HepG2 (cell line): ENCODE measurements at regions not wholly inside any gene's neighbourhood (a gene's known extent, or its start where the extent isn't known, plus 50 kb on each side); places are given as distances from the start of the nearest gene placed in this dataset.

ENCODE experiments used
- ATAC-seq: fragments of 200-7000 bp; cut with Tn5 transposase; 3 replicates; pipeline ENCODE4 v1.9.1; 2020; ENCODE audit warnings: mild to moderate bottlenecking, moderate library complexity
- BruUV-seq: library from RNA; stranded (reverse); fragments of 400-500 nt; replicated peaks from 2 replicates; lab custom pipeline; 2021; lab: Mats Ljungman, UMichigan
- CTCF ChIA-PET: fragments of 300-600 bp; formaldehyde crosslinking; extraction: SDS; loops from one replicate; lab custom pipeline; 2021; ENCODE audit warnings: low total read pairs, inconsistent platforms, low intra/inter-chr PET ratio; lab: Yijun Ruan, JAX
- POLR2A ChIA-PET: fragments of 350-600 bp; sonication (Branson Sonifier 250); formaldehyde crosslinking; loops from one replicate; lab custom pipeline; 2020; ENCODE audit warnings: antibody characterized with exemption, inconsistent platforms; lab: Yijun Ruan, JAX
- DNase-seq: peaks from one replicate; pipeline ENCODE4 v3.0.0-alpha.2; 2015; ENCODE audit warnings: low spot score
- FAIRE-seq: peaks from 3 replicates; lab custom pipeline; 2011; peaks lifted over from hg19 to GRCh38; lab: Jason Lieb, UNC
- H2AFZ ChIP-seq: one replicate; pipeline ENCODE4 v1.6.1; 2011; ENCODE audit warnings: low read length, inconsistent platforms
- H3K27ac ChIP-seq: fragments of 300-600 bp; 3 replicates; pipeline ENCODE4 v1.8.0; 2011; ENCODE audit warnings: mixed run types, mild to moderate bottlenecking, mixed read lengths, low read length, inconsistent platforms; ENCODE audit not compliant: insufficient read depth; ENCODE audit errors: extremely low read length
- H3K27me3 ChIP-seq, 2 experiments: fragments of 200-600 bp in 1 of 2; 2 replicates in 1 of 2; 3 replicates in 1 of 2; pipeline versions ENCODE4 v1.6.0 to v1.8.0; 2011; ENCODE audit warnings: low read length in 2 of 2, mild to moderate bottlenecking in 2 of 2, moderate library complexity in 2 of 2, inconsistent platforms in 1 of 2; ENCODE audit not compliant: insufficient read depth in 2 of 2, control insufficient read depth in 1 of 2
- H3K36me3 ChIP-seq, 2 experiments: fragments of 200-600 bp in 1 of 2; replicated peaks in 1 of 2; 2 replicates in 1 of 2; 3 replicates in 1 of 2; pipeline versions ENCODE4 v1.5.1 to v1.8.0; 2011; ENCODE audit warnings: low read length in 2 of 2, inconsistent platforms in 1 of 2; ENCODE audit not compliant: insufficient read depth in 2 of 2, control insufficient read depth in 1 of 2
- H3K4me1 ChIP-seq: 2 replicates; pipeline ENCODE4 v1.5.1; 2012; ENCODE audit warnings: low read length, inconsistent platforms; ENCODE audit not compliant: insufficient read depth
- H3K4me2 ChIP-seq: 2 replicates; pipeline ENCODE4 v1.6.0; 2011; ENCODE audit warnings: low read depth, low read length, inconsistent platforms
- H3K4me3 ChIP-seq, 3 experiments: fragments of 200-600 bp in 1 of 3; sonication (generic), shearing (Covaris generic) in 1 of 3; replicated peaks in 1 of 3; 2 replicates each; pipeline ENCODE4 v1.5.1; 2011 to 2016; ENCODE audit warnings: low read length in 3 of 3, inconsistent platforms in 2 of 3, low read depth in 2 of 3, mild to moderate bottlenecking in 2 of 3, control low read depth in 1 of 3, mixed read lengths in 1 of 3; ENCODE audit not compliant: insufficient read depth in 1 of 3
- H3K79me2 ChIP-seq: one replicate; pipeline ENCODE4 v1.6.1; 2011; ENCODE audit warnings: low read length, inconsistent platforms; ENCODE audit not compliant: insufficient read depth
- H3K9ac ChIP-seq: 2 replicates; pipeline ENCODE4 v1.6.0; 2011; ENCODE audit warnings: mild to moderate bottlenecking, low read depth, low read length, inconsistent platforms; ENCODE audit not compliant: insufficient read depth
- H3K9me3 ChIP-seq: 2 replicates; pipeline ENCODE4 v1.5.1; 2012; ENCODE audit warnings: mild to moderate bottlenecking, low read length
- H4K20me1 ChIP-seq: 2 replicates; pipeline ENCODE4 v1.6.0; 2011; ENCODE audit warnings: inconsistent platforms, mild to moderate bottlenecking, low read length, moderate library complexity; ENCODE audit not compliant: insufficient read depth
- EEA1 ChIP-seq: sonication (generic); formaldehyde crosslinking; IDR thresholded peaks from 2 replicates; pipeline ENCODE4 v1.5.1; 2020; ENCODE audit warnings: mild to moderate bottlenecking, missing genetic modification reagents, borderline replicate concordance
- ELF1 ChIP-seq: sonication (generic); formaldehyde crosslinking; IDR thresholded peaks from 2 replicates; pipeline ENCODE4 v1.4.0; 2020; ENCODE audit warnings: missing genetic modification reagents
- FOXP1 ChIP-seq, 2 experiments: fragments of 450-650 bp in 1 of 2; IDR thresholded peaks; 2 replicates each; pipeline ENCODE4 v1.6.1; 2017 to 2018; ENCODE audit warnings: antibody characterized with exemption in 1 of 2
- IKZF1 ChIP-seq: fragments of 450-650 bp; IDR thresholded peaks from 2 replicates; pipeline ENCODE4 v1.7.1; 2016
- RFX1 ChIP-seq: fragments of 450-650 bp; IDR thresholded peaks from 2 replicates; pipeline ENCODE4 v1.6.1; 2017
- SOX5 ChIP-seq: IDR thresholded peaks from 2 replicates; pipeline ENCODE4 v1.6.1; 2016; ENCODE audit warnings: borderline replicate concordance
- SP2 ChIP-seq: sonication (generic); formaldehyde crosslinking; IDR thresholded peaks from 2 replicates; pipeline ENCODE4 v1.5.1; 2020; ENCODE audit warnings: mild to moderate bottlenecking, missing genetic modification reagents
- TFAP4 ChIP-seq: sonication (generic); IDR thresholded peaks from 2 replicates; pipeline ENCODE4 v1.6.1; 2016; ENCODE audit warnings: low read depth, borderline replicate concordance
- ZFP41 ChIP-seq: sonication (generic); formaldehyde crosslinking; IDR thresholded peaks from 2 replicates; pipeline ENCODE4 v1.4.0; 2020; ENCODE audit warnings: mild to moderate bottlenecking, missing genetic modification reagents, borderline replicate concordance
- ZMYM2 ChIP-seq: sonication (generic); formaldehyde crosslinking; IDR thresholded peaks from 2 replicates; pipeline ENCODE4 v1.8.0; 2022; ENCODE audit warnings: mild to moderate bottlenecking, missing genetic modification reagents
- ZMYM3 ChIP-seq: sonication (generic); formaldehyde crosslinking; IDR thresholded peaks from 2 replicates; pipeline ENCODE4 v1.5.1; 2020; ENCODE audit warnings: mild to moderate bottlenecking, missing genetic modification reagents
- ZNF557 ChIP-seq: sonication (generic); formaldehyde crosslinking; IDR thresholded peaks from 2 replicates; pipeline ENCODE4 v1.4.0; 2020; ENCODE audit warnings: missing genetic modification reagents
- ZNF563 ChIP-seq: sonication (generic); formaldehyde crosslinking; IDR thresholded peaks from 2 replicates; pipeline ENCODE4 v1.8.0; 2022; ENCODE audit warnings: mild to moderate bottlenecking, moderate library complexity, missing genetic modification reagents
- ZNF7 ChIP-seq: IDR thresholded peaks from 2 replicates; pipeline ENCODE4 v1.6.1; 2016; ENCODE audit warnings: missing biosample characterization, missing genetic modification reagents
- ZNF704 ChIP-seq: sonication (generic); formaldehyde crosslinking; IDR thresholded peaks from 2 replicates; pipeline ENCODE4 v1.8.1; 2023; ENCODE audit warnings: mild to moderate bottlenecking, inconsistent platforms, moderate library complexity, missing genetic modification reagents, borderline replicate concordance
- WGBS: methylation state at CpG from one replicate; pipeline ENCODE4 v1.1.6; 2017; ENCODE audit warnings: low lambda C conversion rate; 5-methylcytosine and 5-hydroxymethylcytosine counted together
- in situ Hi-C: cut with HindIII; loops from 2 replicates; pipeline ENCODE4 v1.10.0; 2017; ENCODE audit warnings: low pct_unique_long_range_greater_than_20kb; ENCODE audit not compliant: extremely low pct_ligation_motif_present
- intact Hi-C: fragments of 100-400 bp; cut with micrococcal nuclease; formaldehyde crosslinking; loops from one replicate; pipeline ENCODE4 v1.10.0; 2022; ENCODE audit not compliant: unreplicated experiment
- TF ChIP-seq, protein P1 (sequence below): sonication (generic); formaldehyde crosslinking; IDR thresholded peaks from 2 replicates; pipeline ENCODE4 v1.4.0; 2020; ENCODE audit warnings: missing genetic modification reagents
- TF ChIP-seq, protein P2 (sequence below): sonication (generic); formaldehyde crosslinking; IDR thresholded peaks from 2 replicates; pipeline ENCODE4 v1.8.0; 2022; ENCODE audit warnings: missing genetic modification reagents, mild to moderate bottlenecking, inconsistent platforms, borderline replicate concordance
- TF ChIP-seq, protein P3 (sequence below): sonication (generic); formaldehyde crosslinking; conservative IDR thresholded peaks from 2 replicates; pipeline ENCODE4 v1.4.0; 2020; ENCODE audit warnings: missing genetic modification reagents

DNA sequence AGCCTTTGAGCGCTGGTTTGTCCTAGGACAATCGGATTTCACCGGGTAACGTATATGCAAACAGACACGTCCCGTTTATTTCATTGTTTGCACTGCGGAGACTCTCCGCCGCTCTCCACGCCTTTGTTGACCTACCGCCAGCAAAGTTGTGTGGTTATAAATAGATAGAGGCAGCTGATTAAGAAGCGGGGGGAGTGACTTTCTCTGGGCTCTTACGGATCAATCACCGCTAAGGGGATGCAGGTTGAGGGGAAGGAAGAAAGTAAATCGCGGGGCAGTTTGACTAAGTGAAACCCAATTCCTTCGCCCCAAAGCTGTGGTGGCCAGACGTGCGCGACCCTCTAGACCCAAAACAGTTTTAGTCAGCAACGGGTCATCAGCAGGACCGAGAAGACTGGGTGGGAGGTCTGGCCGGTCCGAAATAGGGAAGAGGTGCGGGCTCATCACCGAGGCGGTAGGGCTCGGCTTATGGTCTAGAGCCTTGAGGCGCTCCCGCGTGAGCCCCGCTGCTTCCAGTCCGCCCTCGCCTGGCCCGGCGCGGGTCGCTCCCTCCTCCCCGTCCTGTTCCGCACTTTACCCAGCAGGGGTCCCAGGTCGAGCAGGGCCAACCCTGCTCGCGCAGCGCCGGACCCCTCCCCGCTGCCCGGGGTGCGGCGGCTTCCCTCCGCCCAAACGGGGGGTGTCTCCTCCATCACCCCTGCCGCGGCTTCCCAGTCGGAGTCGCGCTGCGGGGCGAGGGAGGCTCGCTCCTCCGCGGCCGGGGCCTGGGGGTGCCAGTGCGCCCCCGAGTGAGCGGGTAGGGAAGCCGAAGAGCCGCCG is 120.8 kb upstream of the RRP15 start:
- H3K27me3 ChIP-seq, result peaks cover 7 to 40% of the 10 kb centered on the region in 2 experiments
- POLR2A ChIA-PET, result no interaction called here
- no peak for TF ChIP-seq ZNF7 (CRISPR knock-in tag)
- TF ChIP-seq, protein P1, sequence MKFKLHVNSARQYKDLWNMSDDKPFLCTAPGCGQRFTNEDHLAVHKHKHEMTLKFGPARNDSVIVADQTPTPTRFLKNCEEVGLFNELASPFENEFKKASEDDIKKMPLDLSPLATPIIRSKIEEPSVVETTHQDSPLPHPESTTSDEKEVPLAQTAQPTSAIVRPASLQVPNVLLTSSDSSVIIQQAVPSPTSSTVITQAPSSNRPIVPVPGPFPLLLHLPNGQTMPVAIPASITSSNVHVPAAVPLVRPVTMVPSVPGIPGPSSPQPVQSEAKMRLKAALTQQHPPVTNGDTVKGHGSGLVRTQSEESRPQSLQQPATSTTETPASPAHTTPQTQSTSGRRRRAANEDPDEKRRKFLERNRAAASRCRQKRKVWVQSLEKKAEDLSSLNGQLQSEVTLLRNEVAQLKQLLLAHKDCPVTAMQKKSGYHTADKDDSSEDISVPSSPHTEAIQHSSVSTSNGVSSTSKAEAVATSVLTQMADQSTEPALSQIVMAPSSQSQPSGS (CRISPR knock-in tag), result no peak
- TF ChIP-seq, protein P2, sequence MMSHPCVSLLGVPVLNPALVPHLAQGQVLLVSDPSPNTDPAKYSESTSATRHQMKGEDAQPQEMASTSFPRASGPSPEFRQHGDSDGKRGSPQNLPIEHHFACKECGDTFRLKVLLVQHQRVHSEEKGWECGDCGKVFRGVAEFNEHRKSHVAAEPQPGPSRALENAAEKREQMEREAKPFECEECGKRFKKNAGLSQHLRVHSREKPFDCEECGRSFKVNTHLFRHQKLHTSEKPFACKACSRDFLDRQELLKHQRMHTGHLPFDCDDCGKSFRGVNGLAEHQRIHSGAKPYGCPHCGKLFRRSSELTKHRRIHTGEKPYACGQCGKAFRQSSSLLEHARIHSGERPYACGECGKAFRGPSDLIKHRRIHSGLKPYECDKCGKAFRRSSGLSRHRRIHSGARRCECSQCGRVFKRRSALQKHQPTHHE (CRISPR knock-in tag), result no peak
- TF ChIP-seq ZNF563 (CRISPR knock-in tag), result 0 out of 2 replicates have a peak, but pooled peaks have one; percentile 35
- TF ChIP-seq ZNF704 (CRISPR knock-in tag), result no peak
- no peak for TF ChIP-seq EEA1 (CRISPR knock-in tag)
- no peak for TF ChIP-seq ZFP41 (CRISPR knock-in tag)
- 0 out of 2 replicates have a peak, but pooled peaks have one; percentile 15 for TF ChIP-seq TFAP4
- no peak for TF ChIP-seq ZMYM3
- TF ChIP-seq SP2 (CRISPR knock-in tag), result no peak
- TF ChIP-seq, protein P3, sequence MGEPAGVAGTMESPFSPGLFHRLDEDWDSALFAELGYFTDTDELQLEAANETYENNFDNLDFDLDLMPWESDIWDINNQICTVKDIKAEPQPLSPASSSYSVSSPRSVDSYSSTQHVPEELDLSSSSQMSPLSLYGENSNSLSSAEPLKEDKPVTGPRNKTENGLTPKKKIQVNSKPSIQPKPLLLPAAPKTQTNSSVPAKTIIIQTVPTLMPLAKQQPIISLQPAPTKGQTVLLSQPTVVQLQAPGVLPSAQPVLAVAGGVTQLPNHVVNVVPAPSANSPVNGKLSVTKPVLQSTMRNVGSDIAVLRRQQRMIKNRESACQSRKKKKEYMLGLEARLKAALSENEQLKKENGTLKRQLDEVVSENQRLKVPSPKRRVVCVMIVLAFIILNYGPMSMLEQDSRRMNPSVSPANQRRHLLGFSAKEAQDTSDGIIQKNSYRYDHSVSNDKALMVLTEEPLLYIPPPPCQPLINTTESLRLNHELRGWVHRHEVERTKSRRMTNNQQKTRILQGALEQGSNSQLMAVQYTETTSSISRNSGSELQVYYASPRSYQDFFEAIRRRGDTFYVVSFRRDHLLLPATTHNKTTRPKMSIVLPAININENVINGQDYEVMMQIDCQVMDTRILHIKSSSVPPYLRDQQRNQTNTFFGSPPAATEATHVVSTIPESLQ (CRISPR knock-in tag), result no peak
- no peak for TF ChIP-seq ELF1 (CRISPR knock-in tag)
- TF ChIP-seq FOXP1 (IDR thresholded peaks at IDR 0.05), result no peak
- TF ChIP-seq FOXP1 (CRISPR knock-in tag; IDR thresholded peaks at IDR 0.05), result peak; percentile 20; the same call in 1 of the 2 replicates
- TF ChIP-seq ZNF557, result no peak
- no peak for TF ChIP-seq IKZF1
- TF ChIP-seq ZMYM2 (CRISPR knock-in tag), result no peak
- TF ChIP-seq RFX1, result no peak
- peak; percentile 39; the same call in 1 of the 2 replicates for TF ChIP-seq SOX5 (CRISPR knock-in tag)

More for the DNA sequence above, 120.8 kb upstream of the RRP15 start:
- H3K79me2 ChIP-seq, result no peaks in the 10 kb centered on the region
- intact Hi-C loops, result no loop called here
- peak overlapping the region; percentile 12 to 69 (median 35); a peak in 4 of 6 replicates for H3K4me3 ChIP-seq
- no peaks in the 10 kb centered on the region for H4K20me1 ChIP-seq
- FAIRE-seq, result no peak
- 12% methylated on average over 23 of the region's 68 CpGs for WGBS
- H2AFZ ChIP-seq, result no peak overlapping the region
- H3K36me3 ChIP-seq, result no peaks in the 10 kb centered on the region
- ATAC-seq, result peak; percentile 94
- no peaks in the 10 kb centered on the region for H3K9me3 ChIP-seq
- H3K4me2 ChIP-seq, result peak overlapping the region; percentile 72
- CTCF ChIA-PET, result no interaction called here
- H3K27ac ChIP-seq, result no peak overlapping the region
- BruUV-seq, result no TSS peak
- H3K9ac ChIP-seq, result no peak overlapping the region
- DNase-seq, result peak; percentile 18
- in situ Hi-C loops, result no loop called here
- peaks cover 19% of the 10 kb centered on the region for H3K4me1 ChIP-seq
